ENCODE measurements at regions not wholly inside any gene's neighbourhood (a gene's known extent, or its start where the extent isn't known, plus 50 kb on each side); places are given as distances from the start of the nearest gene placed in this dataset.

- no peaks in the 10 kb centered on the region for H3K9me2 ChIP-seq (ENCODE audit: insufficient read depth)
- DNase-seq: peak; percentile 18
- H3K79me2 ChIP-seq (ENCODE audit: insufficient read depth): no peaks in the 10 kb centered on the region
- in situ Hi-C loops (cut with MboI): no loop called here
- peaks cover 14% of the 10 kb centered on the region for H3K4me1 ChIP-seq (ENCODE audit: insufficient read depth)
- H3K9me3 ChIP-seq (ENCODE audit: low read depth): no peaks in the 10 kb centered on the region
- H3K4me2 ChIP-seq (ENCODE audit: unreplicated experiment): no peak overlapping the region
- no peaks in the 10 kb centered on the region for H4K20me1 ChIP-seq (ENCODE audit: insufficient read depth)
- H3K4me3 ChIP-seq: no peak overlapping the region
- H3K27me3 ChIP-seq (replicated peaks; ENCODE audit: insufficient read depth): peaks cover 4% of the 10 kb centered on the region; the same call in 1 of the 2 replicates
- H3K27ac ChIP-seq: no peak overlapping the region
- H3K36me3 ChIP-seq (ENCODE audit: low read depth): no peaks in the 10 kb centered on the region
- no peak for TF ChIP-seq EZH2 (IDR thresholded peaks at IDR 0.05; ENCODE audit: insufficient read depth, poor library complexity, severe bottlenecking)
- no peak for TF ChIP-seq EZH2phosphoT487 (IDR thresholded peaks at IDR 0.05; ENCODE audit: insufficient read depth, low read depth)
- no peaks in the 10 kb centered on the region for H3F3A ChIP-seq (ENCODE audit: insufficient read depth)
- H3K9ac ChIP-seq: no peak overlapping the region
- WGBS, 2 experiments (ENCODE audit: low coverage in 1 of 2, low lambda C conversion rate in 2 of 2, missing lambda C conversion rate in 2 of 2): 53 to 54% methylated on average over 4 of the region's 4 CpGs
- H2AFZ ChIP-seq: no peak overlapping the region
These were observed 109.9 kb downstream of the PTCSC3 start for GRCh38 chr14:36066636-36067035.

DNA sequence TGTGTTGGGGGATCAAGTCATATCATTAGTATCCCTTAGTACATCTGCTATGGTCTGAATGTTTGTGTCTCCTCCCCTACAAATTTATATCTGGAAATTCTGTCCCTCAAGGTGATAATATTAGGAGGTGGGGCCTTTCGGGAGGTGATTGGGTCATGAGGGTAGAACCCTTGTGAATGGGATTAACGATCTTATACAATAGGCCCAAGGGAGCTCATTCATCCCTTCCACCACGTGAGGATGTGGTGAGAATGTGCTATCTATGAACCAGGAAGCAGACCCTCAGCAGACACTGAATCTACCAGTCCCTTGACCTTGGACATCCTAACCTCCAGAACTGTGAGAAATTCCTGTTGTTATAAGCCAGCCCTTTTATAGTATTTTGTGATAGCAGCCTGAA lies 110.7 kb downstream of the PTCSC3 start:
- Histone ChIP-seq H3F3A (ENCODE audit: insufficient read depth) (no peaks in the 10 kb centered on the region), H3K9ac (no peak overlapping the region), H3K4me2 (ENCODE audit: unreplicated experiment) (no peak overlapping the region), H3K27ac (no peak overlapping the region), H3K79me2 (ENCODE audit: insufficient read depth) (no peaks in the 10 kb centered on the region), H3K36me3 (ENCODE audit: low read depth) (no peaks in the 10 kb centered on the region), H3K9me2 (ENCODE audit: insufficient read depth) (no peaks in the 10 kb centered on the region), H3K4me1 (ENCODE audit: insufficient read depth) (peaks cover 14% of the 10 kb centered on the region), H3K4me3 (no peak overlapping the region), H2AFZ (no peak overlapping the region), H3K9me3 (ENCODE audit: low read depth) (no peaks in the 10 kb centered on the region), H3K27me3 (replicated peaks; ENCODE audit: insufficient read depth) (peaks cover 4% of the 10 kb centered on the region; the same call in 1 of the 2 replicates), H4K20me1 (ENCODE audit: insufficient read depth) (no peaks in the 10 kb centered on the region)
- in situ Hi-C loops (cut with MboI): no loop called here
- TF ChIP-seq EZH2phosphoT487 (IDR thresholded peaks at IDR 0.05; ENCODE audit: insufficient read depth, low read depth): no peak
- no peak for TF ChIP-seq EZH2 (IDR thresholded peaks at IDR 0.05; ENCODE audit: insufficient read depth, poor library complexity, severe bottlenecking)
- WGBS, 2 experiments (ENCODE audit: low coverage in 1 of 2, low lambda C conversion rate in 2 of 2, missing lambda C conversion rate in 2 of 2): 35 to 42% methylated on average over 3 of the region's 3 CpGs
- no peak for DNase-seq

DNA sequence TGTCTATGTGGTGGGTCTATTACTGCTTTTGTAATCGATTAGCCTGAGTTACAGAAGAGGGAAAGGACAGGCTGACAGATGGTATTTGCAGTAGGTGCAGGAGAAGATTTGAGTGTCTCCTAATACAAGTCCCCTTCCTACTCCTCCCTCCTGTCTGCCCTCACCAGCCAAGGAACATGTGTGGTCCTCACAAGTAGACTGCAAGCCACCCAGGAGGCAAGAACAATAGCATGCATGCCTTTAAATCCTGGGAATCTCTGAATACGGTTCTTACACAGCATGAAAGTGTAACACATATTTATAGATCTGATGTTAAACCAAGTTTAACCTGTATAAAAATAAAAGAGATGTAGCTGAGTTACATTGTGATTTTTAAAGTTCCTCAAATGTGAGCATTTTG lies 117.0 kb downstream of the PTCSC3 start:
- TF ChIP-seq EZH2 (IDR thresholded peaks at IDR 0.05; ENCODE audit: insufficient read depth, poor library complexity, severe bottlenecking) (no peak), EZH2phosphoT487 (IDR thresholded peaks at IDR 0.05; ENCODE audit: insufficient read depth, low read depth) (no peak)
- no peaks in the 10 kb centered on the region for H3K9me2 ChIP-seq (ENCODE audit: insufficient read depth)
- H3K9me3 ChIP-seq (ENCODE audit: low read depth): no peaks in the 10 kb centered on the region
- H3K79me2 ChIP-seq (ENCODE audit: insufficient read depth): no peaks in the 10 kb centered on the region
- H3K9ac ChIP-seq: no peak overlapping the region
- H2AFZ ChIP-seq: no peak overlapping the region
- no peak overlapping the region for H3K4me3 ChIP-seq
- peaks cover 11% of the 10 kb centered on the region for H3K27me3 ChIP-seq (replicated peaks; ENCODE audit: insufficient read depth)
- H4K20me1 ChIP-seq (ENCODE audit: insufficient read depth): no peaks in the 10 kb centered on the region
- in situ Hi-C loops (cut with MboI): no loop called here
- no peaks in the 10 kb centered on the region for H3K4me1 ChIP-seq (ENCODE audit: insufficient read depth)
- H3K4me2 ChIP-seq (ENCODE audit: unreplicated experiment): no peak overlapping the region
- H3K27ac ChIP-seq: no peak overlapping the region
- 12 to 15% methylated on average over 2 of the region's 2 CpGs for WGBS, 2 experiments (ENCODE audit: low coverage in 1 of 2, low lambda C conversion rate in 2 of 2, missing lambda C conversion rate in 2 of 2)
- no peaks in the 10 kb centered on the region for H3K36me3 ChIP-seq (ENCODE audit: low read depth)
- no peaks in the 10 kb centered on the region for H3F3A ChIP-seq (ENCODE audit: insufficient read depth)
- DNase-seq: no peak

DNA sequence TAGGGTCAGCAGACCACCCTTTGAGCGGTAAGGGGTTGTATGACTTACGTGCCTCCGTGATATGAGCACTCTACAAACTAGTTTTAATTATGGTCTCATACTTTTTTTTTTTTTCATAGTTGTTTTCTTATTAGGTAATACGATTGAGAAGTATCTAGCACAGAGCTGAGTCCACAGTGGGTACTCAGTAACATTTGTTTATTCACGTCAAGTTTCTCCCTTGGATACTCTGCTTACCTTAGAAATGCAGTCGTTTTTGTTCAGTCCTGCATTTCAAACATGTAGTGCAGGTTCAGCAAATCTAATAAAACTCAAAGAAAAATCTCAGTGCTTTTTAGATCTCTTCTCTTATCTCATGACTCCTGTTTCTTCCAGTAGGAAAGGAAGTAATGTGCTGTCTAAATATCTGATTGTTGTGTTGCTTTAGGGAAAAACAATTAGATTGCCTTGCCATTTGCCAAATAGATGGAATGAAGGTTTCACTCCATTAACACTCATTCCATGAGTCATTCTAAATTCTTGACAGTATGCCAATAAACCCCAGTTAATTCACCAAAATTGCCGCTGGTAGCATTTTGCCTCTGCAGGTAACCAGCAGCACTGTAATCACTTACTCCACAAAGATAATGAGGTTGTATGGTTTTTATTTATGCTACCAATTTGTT lies 118.9 kb downstream of the PTCSC3 start:
- no peak overlapping the region for H2AFZ ChIP-seq
- in situ Hi-C loops (cut with MboI): no loop called here
- no peaks in the 10 kb centered on the region for H3K36me3 ChIP-seq (ENCODE audit: low read depth)
- no peaks in the 10 kb centered on the region for H3K9me3 ChIP-seq (ENCODE audit: low read depth)
- no peaks in the 10 kb centered on the region for H3F3A ChIP-seq (ENCODE audit: insufficient read depth)
- no peaks in the 10 kb centered on the region for H3K4me1 ChIP-seq (ENCODE audit: insufficient read depth)
- no peaks in the 10 kb centered on the region for H4K20me1 ChIP-seq (ENCODE audit: insufficient read depth)
- no peaks in the 10 kb centered on the region for H3K9me2 ChIP-seq (ENCODE audit: insufficient read depth)
- H3K27me3 ChIP-seq (replicated peaks; ENCODE audit: insufficient read depth): peaks cover 11% of the 10 kb centered on the region; the same call in 1 of the 2 replicates
- no peak overlapping the region for H3K27ac ChIP-seq
- no peak overlapping the region for H3K4me3 ChIP-seq
- TF ChIP-seq EZH2phosphoT487 (IDR thresholded peaks at IDR 0.05; ENCODE audit: insufficient read depth, low read depth) (no peak), EZH2 (IDR thresholded peaks at IDR 0.05; ENCODE audit: insufficient read depth, poor library complexity, severe bottlenecking) (no peak)
- DNase-seq: no peak
- no peak overlapping the region for H3K9ac ChIP-seq
- no peaks in the 10 kb centered on the region for H3K79me2 ChIP-seq (ENCODE audit: insufficient read depth)
- H3K4me2 ChIP-seq (ENCODE audit: unreplicated experiment): no peak overlapping the region
- 49 to 61% methylated on average over 7 of the region's 7 CpGs for WGBS, 2 experiments (ENCODE audit: low coverage in 1 of 2, low lambda C conversion rate in 2 of 2, missing lambda C conversion rate in 2 of 2)

Data from GM23248 (cell line).